ENCODE measurements at regions not wholly inside any gene's neighbourhood (a gene's known extent, or its start where the extent isn't known, plus 50 kb on each side); places are given as distances from the start of the nearest gene placed in this dataset.
A peak's percentile ranks its signal among the peaks of the same experiment; 100 is the strongest.

DNA sequence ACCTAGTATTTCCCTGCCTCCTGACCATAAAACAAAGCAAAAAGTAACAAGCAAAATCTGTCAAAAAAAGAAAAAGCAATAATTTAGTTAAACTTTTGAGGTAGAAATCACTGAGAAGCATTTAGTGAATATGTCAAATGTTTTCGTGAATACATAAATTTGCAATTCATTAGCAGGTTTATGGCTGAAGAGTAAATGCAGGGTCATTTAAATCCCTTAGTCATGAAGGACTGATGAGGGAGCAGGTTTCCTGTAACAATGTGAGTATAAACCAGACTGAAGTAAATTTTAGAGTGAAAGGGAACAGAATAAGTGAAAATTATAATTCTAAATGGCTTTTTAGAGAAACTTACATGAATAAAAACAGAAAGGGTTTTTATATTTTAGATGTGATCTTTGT, 313.5 kb upstream of the MANEA start:
- FAIRE-seq: no peak
- H3K4me3 Mint-ChIP-seq (ENCODE audit: unreplicated experiment): no peak overlapping the region

DNA sequence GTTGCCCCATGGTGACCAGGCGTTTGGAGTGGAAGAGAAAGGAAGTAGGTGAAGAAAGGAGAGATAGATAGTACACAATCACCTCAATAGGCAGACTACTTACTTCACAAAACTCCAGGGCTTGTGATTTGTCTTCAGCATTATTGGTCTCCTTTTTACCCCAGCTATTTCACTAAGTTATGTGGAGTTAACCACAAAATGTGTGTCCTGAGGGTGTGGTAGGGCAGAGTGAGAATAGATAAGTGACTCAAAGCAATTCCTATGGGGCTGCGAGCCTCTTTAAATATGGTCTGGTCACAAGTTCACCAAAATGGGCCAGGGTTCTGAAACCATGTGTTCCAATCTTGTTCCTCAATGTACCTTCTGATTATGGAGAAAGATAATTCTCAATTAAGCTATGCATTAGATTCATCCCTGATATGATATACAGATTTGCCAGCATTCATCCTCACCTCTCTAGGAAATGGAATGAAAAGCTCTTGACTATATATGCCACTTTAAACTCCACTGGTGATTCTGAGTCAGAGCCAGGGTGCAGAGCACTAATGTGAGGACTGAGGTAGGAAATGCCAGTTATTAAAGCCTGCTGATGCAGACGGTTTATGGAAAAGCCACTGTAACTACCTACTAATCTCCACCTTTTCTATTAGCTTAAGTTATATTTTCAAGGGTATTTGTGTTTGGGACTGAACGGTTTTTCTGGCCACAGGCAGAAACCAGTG, 310.6 kb upstream of the MANEA start:
- Histone ChIP-seq H3K27me3 (ENCODE audit: insufficient read depth, low read length) (no peaks in the 10 kb centered on the region), H3K79me2 (ENCODE audit: insufficient read depth, low read length) (no peaks in the 10 kb centered on the region), H3K27ac (ENCODE audit: low read depth, low read length) (no peak overlapping the region), H3K9ac (ENCODE audit: low read length) (no peak overlapping the region), H3K4me1 (ENCODE audit: insufficient read depth, low read length) (no peaks in the 10 kb centered on the region), H3K9me3 (ENCODE audit: insufficient read depth, low read depth, low read length) (no peaks in the 10 kb centered on the region), H2AFZ (ENCODE audit: low read depth, low read length) (no peak overlapping the region), H4K20me1 (ENCODE audit: insufficient read depth, low read length) (no peaks in the 10 kb centered on the region), H3K36me3 (ENCODE audit: insufficient read depth, low read length) (no peaks in the 10 kb centered on the region), H3K4me2 (ENCODE audit: low read length) (no peak overlapping the region), H3K4me3 (ENCODE audit: insufficient read depth, low read depth, low read length) (no peak overlapping the region)
- peak overlapping the region; percentile 44 for H3K27ac Mint-ChIP-seq (ENCODE audit: unreplicated experiment)
- TF ChIP-seq, protein P1, sequence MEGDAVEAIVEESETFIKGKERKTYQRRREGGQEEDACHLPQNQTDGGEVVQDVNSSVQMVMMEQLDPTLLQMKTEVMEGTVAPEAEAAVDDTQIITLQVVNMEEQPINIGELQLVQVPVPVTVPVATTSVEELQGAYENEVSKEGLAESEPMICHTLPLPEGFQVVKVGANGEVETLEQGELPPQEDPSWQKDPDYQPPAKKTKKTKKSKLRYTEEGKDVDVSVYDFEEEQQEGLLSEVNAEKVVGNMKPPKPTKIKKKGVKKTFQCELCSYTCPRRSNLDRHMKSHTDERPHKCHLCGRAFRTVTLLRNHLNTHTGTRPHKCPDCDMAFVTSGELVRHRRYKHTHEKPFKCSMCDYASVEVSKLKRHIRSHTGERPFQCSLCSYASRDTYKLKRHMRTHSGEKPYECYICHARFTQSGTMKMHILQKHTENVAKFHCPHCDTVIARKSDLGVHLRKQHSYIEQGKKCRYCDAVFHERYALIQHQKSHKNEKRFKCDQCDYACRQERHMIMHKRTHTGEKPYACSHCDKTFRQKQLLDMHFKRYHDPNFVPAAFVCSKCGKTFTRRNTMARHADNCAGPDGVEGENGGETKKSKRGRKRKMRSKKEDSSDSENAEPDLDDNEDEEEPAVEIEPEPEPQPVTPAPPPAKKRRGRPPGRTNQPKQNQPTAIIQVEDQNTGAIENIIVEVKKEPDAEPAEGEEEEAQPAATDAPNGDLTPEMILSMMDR (IDR thresholded peaks at IDR 0.05; ENCODE audit: insufficient read depth, low read depth, low read length): no peak
- no peak for TF ChIP-seq EZH2 (IDR thresholded peaks at IDR 0.05; ENCODE audit: insufficient read depth, low read length)
- no peaks in the 10 kb centered on the region for H3K27me3 Mint-ChIP-seq (ENCODE audit: low read depth, unreplicated experiment)
- no peak for FAIRE-seq
- no peak overlapping the region for H3K4me3 Mint-ChIP-seq (ENCODE audit: unreplicated experiment)
- DNase-seq (ENCODE audit: low read depth): peak; percentile 7
- no peaks in the 10 kb centered on the region for H3K9me3 Mint-ChIP-seq (ENCODE audit: unreplicated experiment)
- no peaks in the 10 kb centered on the region for H3K36me3 Mint-ChIP-seq (ENCODE audit: low read depth, unreplicated experiment)
- peaks cover 7% of the 10 kb centered on the region for H3K4me1 Mint-ChIP-seq (ENCODE audit: low read depth, unreplicated experiment)

More for the DNA sequence above, 313.5 kb upstream of the MANEA start:
- H3K9ac ChIP-seq (ENCODE audit: low read length): no peak overlapping the region
- Mint-ChIP-seq H3K27me3 (ENCODE audit: low read depth, unreplicated experiment) (peaks cover 5% of the 10 kb centered on the region), H3K27ac (ENCODE audit: unreplicated experiment) (no peak overlapping the region), H3K4me1 (ENCODE audit: low read depth, unreplicated experiment) (peaks cover 7% of the 10 kb centered on the region), H3K36me3 (ENCODE audit: low read depth, unreplicated experiment) (no peaks in the 10 kb centered on the region), H3K9me3 (ENCODE audit: unreplicated experiment) (peaks cover 3% of the 10 kb centered on the region)
- no peaks in the 10 kb centered on the region for H3K27me3 ChIP-seq (ENCODE audit: insufficient read depth, low read length)
- no peak overlapping the region for H3K4me3 ChIP-seq (ENCODE audit: insufficient read depth, low read depth, low read length)
- DNase-seq (ENCODE audit: low read depth): no peak
- H3K4me2 ChIP-seq (ENCODE audit: low read length): no peak overlapping the region
- H4K20me1 ChIP-seq (ENCODE audit: insufficient read depth, low read length): no peaks in the 10 kb centered on the region
- TF ChIP-seq, protein P1 (IDR thresholded peaks at IDR 0.05; ENCODE audit: insufficient read depth, low read depth, low read length): no peak
- TF ChIP-seq EZH2 (IDR thresholded peaks at IDR 0.05; ENCODE audit: insufficient read depth, low read length): no peak
- no peak overlapping the region for H3K27ac ChIP-seq (ENCODE audit: low read depth, low read length)
- H3K79me2 ChIP-seq (ENCODE audit: insufficient read depth, low read length): no peaks in the 10 kb centered on the region
- H3K36me3 ChIP-seq (ENCODE audit: insufficient read depth, low read length): no peaks in the 10 kb centered on the region
- no peaks in the 10 kb centered on the region for H3K4me1 ChIP-seq (ENCODE audit: insufficient read depth, low read length)
- H2AFZ ChIP-seq (ENCODE audit: low read depth, low read length): no peak overlapping the region
- H3K9me3 ChIP-seq (ENCODE audit: insufficient read depth, low read depth, low read length): no peaks in the 10 kb centered on the region

DNA sequence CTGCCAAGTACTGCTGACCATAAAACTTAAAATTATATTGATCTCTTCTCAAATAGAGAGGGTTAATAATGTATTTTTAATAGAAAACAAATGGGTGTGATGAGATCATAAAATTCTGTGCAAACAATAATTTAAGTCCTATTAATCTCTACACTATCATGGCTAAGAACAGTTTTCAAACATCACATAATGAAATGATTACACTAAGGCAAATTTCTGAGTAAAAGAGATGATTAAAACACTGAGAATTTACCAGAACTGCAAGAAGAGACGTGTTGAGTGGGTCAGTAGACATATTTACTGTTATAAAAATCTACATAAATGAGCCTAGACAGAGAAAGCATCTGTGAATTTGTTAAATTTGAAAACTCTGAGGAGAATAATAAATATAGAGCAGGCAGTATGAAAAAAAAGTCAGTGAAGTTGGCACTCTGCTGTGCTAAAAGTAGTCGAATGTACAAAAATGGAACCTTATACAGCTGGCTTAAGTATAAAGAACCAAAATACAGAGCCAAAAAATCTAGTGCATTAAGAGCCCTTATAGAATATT, 302.6 kb upstream of the MANEA start:
- Histone ChIP-seq H3K4me2 (ENCODE audit: low read length) (no peak overlapping the region), H4K20me1 (ENCODE audit: insufficient read depth, low read length) (no peaks in the 10 kb centered on the region), H3K4me3 (ENCODE audit: insufficient read depth, low read depth, low read length) (no peak overlapping the region), H3K27ac (ENCODE audit: low read depth, low read length) (no peak overlapping the region), H3K9me3 (ENCODE audit: insufficient read depth, low read depth, low read length) (no peaks in the 10 kb centered on the region), H3K9ac (ENCODE audit: low read length) (no peak overlapping the region), H2AFZ (ENCODE audit: low read depth, low read length) (no peak overlapping the region), H3K27me3 (ENCODE audit: insufficient read depth, low read length) (no peaks in the 10 kb centered on the region), H3K4me1 (ENCODE audit: insufficient read depth, low read length) (no peaks in the 10 kb centered on the region), H3K79me2 (ENCODE audit: insufficient read depth, low read length) (no peaks in the 10 kb centered on the region), H3K36me3 (ENCODE audit: insufficient read depth, low read length) (no peaks in the 10 kb centered on the region)
- FAIRE-seq (no peak), DNase-seq (ENCODE audit: low read depth) (no peak)
- no peak overlapping the region for H3K4me3 Mint-ChIP-seq (ENCODE audit: unreplicated experiment)
- H3K27me3 Mint-ChIP-seq (ENCODE audit: low read depth, unreplicated experiment): peaks cover 4% of the 10 kb centered on the region
- TF ChIP-seq EZH2 (IDR thresholded peaks at IDR 0.05; ENCODE audit: insufficient read depth, low read length): no peak
- TF ChIP-seq, protein P1 (IDR thresholded peaks at IDR 0.05; ENCODE audit: insufficient read depth, low read depth, low read length): no peak
- no peaks in the 10 kb centered on the region for H3K4me1 Mint-ChIP-seq (ENCODE audit: low read depth, unreplicated experiment)
- no peaks in the 10 kb centered on the region for H3K36me3 Mint-ChIP-seq (ENCODE audit: low read depth, unreplicated experiment)
- H3K9me3 Mint-ChIP-seq (ENCODE audit: unreplicated experiment): no peaks in the 10 kb centered on the region
- H3K27ac Mint-ChIP-seq (ENCODE audit: unreplicated experiment): no peak overlapping the region

All from astrocyte (in vitro differentiated cells and primary cell).